K562 (cell line): ENCODE measurements at regions not wholly inside any gene's neighbourhood (a gene's known extent, or its start where the extent isn't known, plus 50 kb on each side); places are given as distances from the start of the nearest gene placed in this dataset.

Experiments used
- ATAC-seq: fragments of 200-7000 bp; cut with Tn5 transposase; 3 replicates; pipeline ENCODE4 v1.9.1; 2020; ENCODE audit warnings: moderate library complexity
- BruUV-seq: library from RNA; stranded (reverse); fragments of 400-500 nt; replicated peaks from 2 replicates; lab custom pipeline; 2021; lab: Mats Ljungman, UMichigan
- CTCF ChIA-PET: fragments of 300-600 bp; formaldehyde crosslinking; extraction: SDS; loops from one replicate; lab custom pipeline; 2021; ENCODE audit warnings: low intra/inter-chr PET ratio; lab: Yijun Ruan, JAX
- POLR2A ChIA-PET: fragments of 300-600, 350-650 bp; sonication (Branson Sonifier 250); formaldehyde crosslinking; extraction: SDS; loops from one replicate; lab custom pipeline; 2021; ENCODE audit warnings: antibody characterized with exemption, inconsistent platforms; lab: Yijun Ruan, JAX
- DNase-seq, 4 experiments: peaks; one replicate each; pipeline versions ENCODE4 v3.0.0 to v3.0.0-alpha.2; 2011 to 2018; ENCODE audit warnings: low spot score in 3 of 4, mixed read lengths in 3 of 4; ENCODE audit errors: extremely low read depth in 1 of 4
- FAIRE-seq: peaks from 2 replicates; lab custom pipeline; 2011; peaks lifted over from hg19 to GRCh38; lab: Jason Lieb, UNC
- H2AFZ ChIP-seq: 2 replicates; pipeline ENCODE4 v1.6.0; 2011; ENCODE audit warnings: low read depth, low read length, control low read depth, inconsistent platforms
- H3K27ac ChIP-seq: fragments of 200-600 bp; 3 replicates; pipeline ENCODE4 v1.8.0; 2011; ENCODE audit warnings: low read depth, mild to moderate bottlenecking, control low read depth, inconsistent platforms, low read length, moderate library complexity, mixed read lengths; ENCODE audit errors: extremely low read depth
- H3K27me3 ChIP-seq, 2 experiments: fragments of 300-600 bp in 1 of 2; 2 replicates in 1 of 2; 3 replicates in 1 of 2; pipeline versions ENCODE4 v1.6.0 to v1.8.0; 2011; ENCODE audit warnings: inconsistent platforms in 2 of 2, low read length in 2 of 2, mild to moderate bottlenecking in 1 of 2, mixed read lengths in 1 of 2, moderate library complexity in 1 of 2; ENCODE audit not compliant: control insufficient read depth in 2 of 2, insufficient read depth in 2 of 2
- H3K36me3 ChIP-seq: fragments of 300-600 bp; 3 replicates; pipeline ENCODE4 v1.8.0; 2011; ENCODE audit warnings: mild to moderate bottlenecking, low read length, inconsistent platforms; ENCODE audit not compliant: control insufficient read depth, insufficient read depth
- H3K4me1 ChIP-seq, 2 experiments: fragments of 200-600 bp in 1 of 2; replicated peaks in 1 of 2; 2 replicates in 1 of 2; 3 replicates in 1 of 2; pipeline versions ENCODE4 v1.5.1 to v1.8.0; 2011; ENCODE audit warnings: inconsistent platforms in 2 of 2, low read length in 2 of 2, mild to moderate bottlenecking in 1 of 2, mixed read lengths in 1 of 2, moderate library complexity in 1 of 2; ENCODE audit not compliant: control insufficient read depth in 2 of 2, insufficient read depth in 2 of 2
- H3K4me2 ChIP-seq: 2 replicates; pipeline ENCODE4 v1.6.1; 2011; ENCODE audit warnings: low read length, control low read depth, inconsistent platforms, mixed read lengths; ENCODE audit not compliant: insufficient read depth
- H3K4me3 ChIP-seq: fragments of 200-600 bp; sonication (generic), shearing (Covaris generic); 2 replicates; pipeline ENCODE4 v1.5.1; 2016; ENCODE audit warnings: control low read depth, inconsistent platforms
- H3K79me2 ChIP-seq: fragments of 200-600 bp; 3 replicates; pipeline ENCODE4 v1.8.0; 2011; ENCODE audit warnings: low read length, inconsistent platforms; ENCODE audit not compliant: control insufficient read depth, insufficient read depth
- H3K9ac ChIP-seq, 2 experiments: 2 replicates each; pipeline versions ENCODE4 v1.6.0 to v1.6.1; 2011; ENCODE audit warnings: low read depth in 2 of 2, low read length in 2 of 2, control low read depth in 1 of 2, inconsistent platforms in 1 of 2, mild to moderate bottlenecking in 1 of 2, mixed read lengths in 1 of 2; ENCODE audit not compliant: insufficient read depth in 1 of 2
- H3K9me1 ChIP-seq: one replicate; pipeline ENCODE4 v1.6.0; 2011; ENCODE audit warnings: inconsistent platforms, mild to moderate bottlenecking, low read length, moderate library complexity; ENCODE audit not compliant: control insufficient read depth, insufficient read depth
- H3K9me3 ChIP-seq: replicated peaks from 2 replicates; pipeline ENCODE4 v1.5.1; 2011; ENCODE audit warnings: low read depth, low read length, inconsistent platforms; ENCODE audit not compliant: control insufficient read depth, insufficient read depth
- H4K20me1 ChIP-seq: replicated peaks from 2 replicates; pipeline ENCODE4 v1.6.1; 2011; ENCODE audit warnings: low read length, inconsistent platforms, mixed read lengths; ENCODE audit not compliant: control insufficient read depth, insufficient read depth
- EP300 ChIP-seq: IDR thresholded peaks from 2 replicates; pipeline ENCODE4 v1.6.1; 2012; ENCODE audit warnings: low read length, improper control_type of control experiment
- HDAC1 ChIP-seq, 2 experiments: fragments of 450-650 bp; IDR thresholded peaks; 2 replicates each; pipeline ENCODE4 v1.6.1; 2016 to 2017; ENCODE audit warnings: inconsistent platforms in 1 of 2, mild to moderate bottlenecking in 1 of 2, moderate library complexity in 1 of 2
- JUND ChIP-seq, 2 experiments: IDR thresholded peaks; 2 replicates in 1 of 2; 3 replicates in 1 of 2; pipeline ENCODE4 v1.6.1; 2011; ENCODE audit warnings: borderline replicate concordance in 2 of 2, low read depth in 2 of 2, low read length in 2 of 2, improper control_type of control experiment in 1 of 2, missing biosample characterization in 1 of 2, missing genetic modification characterization in 1 of 2, missing genetic modification reagents in 1 of 2
- LARP7 ChIP-seq: fragments of 450-650 bp; IDR thresholded peaks from 2 replicates; pipeline ENCODE4 v1.6.1; 2016
- MEIS2 ChIP-seq: fragments of 450-650 bp; IDR thresholded peaks from 2 replicates; pipeline ENCODE4 v1.6.1; 2014; ENCODE audit warnings: mild to moderate bottlenecking; ENCODE audit not compliant: partially characterized antibody
- MTA1 ChIP-seq: fragments of 450-650 bp; IDR thresholded peaks from 2 replicates; pipeline ENCODE4 v1.6.1; 2017; ENCODE audit warnings: borderline replicate concordance
- MTA2 ChIP-seq: fragments of 450-650 bp; IDR thresholded peaks from 2 replicates; pipeline ENCODE4 v1.6.1; 2016; ENCODE audit warnings: low read depth
- RFX5 ChIP-seq: IDR thresholded peaks from 2 replicates; pipeline ENCODE4 v1.6.1; 2011; ENCODE audit warnings: low read depth, mild to moderate bottlenecking, improper control_type of control experiment, low read length
- SMAD4 ChIP-seq: fragments of 250-450 bp; sonication (Bioruptor Pico); conservative IDR thresholded peaks from 2 replicates; pipeline ENCODE4 v1.8.0; 2021; ENCODE audit warnings: inconsistent platforms, mild to moderate bottlenecking, moderate library complexity
- SMARCA4 ChIP-seq: fragments of 450-650 bp; IDR thresholded peaks from 2 replicates; pipeline ENCODE4 v1.6.1; 2016
- SMARCE1 ChIP-seq: fragments of 450-650 bp; IDR thresholded peaks from 2 replicates; pipeline ENCODE4 v1.7.1; 2016; ENCODE audit warnings: mild to moderate bottlenecking
- SOX6 ChIP-seq: fragments of 450-650 bp; IDR thresholded peaks from 2 replicates; pipeline ENCODE4 v1.6.1; 2014; ENCODE audit warnings: mild to moderate bottlenecking
- SPI1 ChIP-seq: IDR thresholded peaks from 2 replicates; pipeline ENCODE4 v1.6.1; 2011; ENCODE audit warnings: low read depth, low read length, control low read depth, borderline replicate concordance
- WGBS: fragments of 100-300 bp; shearing (Covaris generic); methylation state at CpG from one replicate; pipeline ENCODE4 v1.1.6; 2016; ENCODE audit warnings: low coverage, mixed read lengths; ENCODE audit not compliant: insufficient coverage; ENCODE audit errors: missing lambda C conversion rate; 5-methylcytosine and 5-hydroxymethylcytosine counted together
- in situ Hi-C: fragments of 300-500 bp; cut with MboI; formaldehyde crosslinking; loops from 4 replicates; pipeline ENCODE4 v1.15.0; 2018; ENCODE audit warnings: inconsistent platforms, mixed read lengths
- intact Hi-C: fragments of 100-400 bp; cut with micrococcal nuclease; formaldehyde crosslinking; loops from 2 replicates; pipeline ENCODE4 v1.14.2; 2022
- TF ChIP-seq, protein P1 (sequence below): fragments of 450-650 bp; IDR thresholded peaks from 2 replicates; pipeline ENCODE4 v1.6.1; 2016
- TF ChIP-seq, protein P2 (sequence below): fragments of 200-800 bp; sonication (Bioruptor generic); IDR thresholded peaks from 2 replicates; pipeline ENCODE4 v1.6.1; 2017; ENCODE audit warnings: missing genetic modification characterization, missing compliant biosample characterization
- TF ChIP-seq, protein P3 (sequence below), 2 experiments: IDR thresholded peaks; 2 replicates each; pipeline ENCODE4 v1.6.1; 2012; ENCODE audit warnings: improper control_type of control experiment in 2 of 2, low read depth in 2 of 2, low read length in 2 of 2, borderline replicate concordance in 1 of 2

DNA sequence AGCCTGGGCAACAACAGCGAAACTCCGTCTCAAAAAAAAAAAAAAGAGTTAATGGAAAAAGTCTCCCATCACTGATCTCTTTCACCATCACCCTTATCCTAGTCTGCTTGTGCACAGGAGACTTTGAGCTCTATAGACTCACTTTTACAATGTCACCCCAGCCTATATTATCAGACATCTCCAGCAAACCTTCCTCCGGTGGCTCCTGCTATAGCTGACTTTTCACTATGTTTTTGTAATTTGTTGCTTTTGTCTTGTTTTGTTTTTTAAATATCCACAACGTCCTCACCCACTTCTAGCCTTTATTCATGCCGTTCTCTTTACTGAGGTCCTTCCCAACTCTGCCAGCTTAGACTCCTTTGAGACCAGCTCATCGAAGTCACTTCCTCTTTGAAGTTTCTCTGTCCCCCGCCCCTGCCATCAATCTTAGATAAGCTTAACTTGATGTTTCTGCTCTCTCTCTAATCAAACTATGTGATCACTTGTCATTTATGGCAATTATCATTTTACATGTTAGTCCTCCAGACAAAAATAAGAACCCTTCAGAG, 82.7 kb upstream of the CHD2 start:
- Histone ChIP-seq H2AFZ (peak overlapping the region; percentile 95), H3K27ac (peak overlapping the region; percentile 58), H3K4me2 (peak overlapping the region; percentile 66), H3K9me3 (no peaks in the 10 kb centered on the region), H3K9ac (peak overlapping the region; percentile 41 to 52; a peak in 3 of 4 replicates), H3K4me1 (peaks cover 25 to 29% of the 10 kb centered on the region in 2 experiments), H3K79me2 (0 out of 3 replicates have a peak, but pooled peaks cover under 1% of the 10 kb centered on the region), H3K36me3 (no peaks in the 10 kb centered on the region), H4K20me1 (no peaks in the 10 kb centered on the region), H3K4me3 (peak overlapping the region; percentile 6; the same call in 1 of the 2 replicates), H3K27me3 (no peaks in the 10 kb centered on the region), H3K9me1 (no peaks in the 10 kb centered on the region)
- BruUV-seq: no TSS peak
- 1% methylated on average over 6 of the region's 7 CpGs for WGBS
- in situ Hi-C loops (no loop called here), intact Hi-C loops (loop anchor here (10.0 kb wide), 1 partner anchor 1783 kb away; no protein-coding TSS in a partner anchor)
- ATAC-seq (peak; percentile 39), FAIRE-seq (peak; percentile 58), DNase-seq (peak in 2 of 4 experiments; percentile 50 to 62)
- CTCF ChIA-PET: no interaction called here
- POLR2A ChIA-PET: interaction anchor here (0.5 to 2.3 kb wide), 7 partner anchors 9 to 83 kb away, joined by 4 to 10 read pairs (median 5); partner anchors contain the start of gene CHD2
- TF ChIP-seq, protein P1, sequence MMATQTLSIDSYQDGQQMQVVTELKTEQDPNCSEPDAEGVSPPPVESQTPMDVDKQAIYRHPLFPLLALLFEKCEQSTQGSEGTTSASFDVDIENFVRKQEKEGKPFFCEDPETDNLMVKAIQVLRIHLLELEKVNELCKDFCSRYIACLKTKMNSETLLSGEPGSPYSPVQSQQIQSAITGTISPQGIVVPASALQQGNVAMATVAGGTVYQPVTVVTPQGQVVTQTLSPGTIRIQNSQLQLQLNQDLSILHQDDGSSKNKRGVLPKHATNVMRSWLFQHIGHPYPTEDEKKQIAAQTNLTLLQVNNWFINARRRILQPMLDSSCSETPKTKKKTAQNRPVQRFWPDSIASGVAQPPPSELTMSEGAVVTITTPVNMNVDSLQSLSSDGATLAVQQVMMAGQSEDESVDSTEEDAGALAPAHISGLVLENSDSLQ: peak; percentile 87
- TF ChIP-seq, protein P2, sequence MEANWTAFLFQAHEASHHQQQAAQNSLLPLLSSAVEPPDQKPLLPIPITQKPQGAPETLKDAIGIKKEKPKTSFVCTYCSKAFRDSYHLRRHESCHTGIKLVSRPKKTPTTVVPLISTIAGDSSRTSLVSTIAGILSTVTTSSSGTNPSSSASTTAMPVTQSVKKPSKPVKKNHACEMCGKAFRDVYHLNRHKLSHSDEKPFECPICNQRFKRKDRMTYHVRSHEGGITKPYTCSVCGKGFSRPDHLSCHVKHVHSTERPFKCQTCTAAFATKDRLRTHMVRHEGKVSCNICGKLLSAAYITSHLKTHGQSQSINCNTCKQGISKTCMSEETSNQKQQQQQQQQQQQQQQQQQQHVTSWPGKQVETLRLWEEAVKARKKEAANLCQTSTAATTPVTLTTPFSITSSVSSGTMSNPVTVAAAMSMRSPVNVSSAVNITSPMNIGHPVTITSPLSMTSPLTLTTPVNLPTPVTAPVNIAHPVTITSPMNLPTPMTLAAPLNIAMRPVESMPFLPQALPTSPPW (CRISPR knock-in tag): peak; percentile 50; the same call in 1 of the 2 replicates
- TF ChIP-seq LARP7: 0 out of 2 replicates have a peak, but pooled peaks have one; percentile 31
- TF ChIP-seq SPI1: peak; percentile 98
- peak; percentile 49 to 55; a peak in 1 of 4 replicates for TF ChIP-seq HDAC1 (IDR thresholded peaks at IDR 0.05)
- TF ChIP-seq SMARCA4: peak; percentile 79
- no peak for TF ChIP-seq RFX5
- 0 out of 2 replicates have a peak, but pooled peaks have one; percentile 6 for TF ChIP-seq EP300
- TF ChIP-seq, protein P3, sequence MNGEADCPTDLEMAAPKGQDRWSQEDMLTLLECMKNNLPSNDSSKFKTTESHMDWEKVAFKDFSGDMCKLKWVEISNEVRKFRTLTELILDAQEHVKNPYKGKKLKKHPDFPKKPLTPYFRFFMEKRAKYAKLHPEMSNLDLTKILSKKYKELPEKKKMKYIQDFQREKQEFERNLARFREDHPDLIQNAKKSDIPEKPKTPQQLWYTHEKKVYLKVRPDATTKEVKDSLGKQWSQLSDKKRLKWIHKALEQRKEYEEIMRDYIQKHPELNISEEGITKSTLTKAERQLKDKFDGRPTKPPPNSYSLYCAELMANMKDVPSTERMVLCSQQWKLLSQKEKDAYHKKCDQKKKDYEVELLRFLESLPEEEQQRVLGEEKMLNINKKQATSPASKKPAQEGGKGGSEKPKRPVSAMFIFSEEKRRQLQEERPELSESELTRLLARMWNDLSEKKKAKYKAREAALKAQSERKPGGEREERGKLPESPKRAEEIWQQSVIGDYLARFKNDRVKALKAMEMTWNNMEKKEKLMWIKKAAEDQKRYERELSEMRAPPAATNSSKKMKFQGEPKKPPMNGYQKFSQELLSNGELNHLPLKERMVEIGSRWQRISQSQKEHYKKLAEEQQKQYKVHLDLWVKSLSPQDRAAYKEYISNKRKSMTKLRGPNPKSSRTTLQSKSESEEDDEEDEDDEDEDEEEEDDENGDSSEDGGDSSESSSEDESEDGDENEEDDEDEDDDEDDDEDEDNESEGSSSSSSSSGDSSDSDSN (IDR thresholded peaks at IDR 0.05; ENCODE audit: borderline replicate concordance in 1 of 2, low read depth in 2 of 2, low read length in 2 of 2): 0 out of 4 replicates have a peak, but pooled peaks of 1 of the 2 experiments have one; percentile 30
- TF ChIP-seq MEIS2: peak; percentile 93
- TF ChIP-seq JUND (IDR thresholded peaks at IDR 0.05; ENCODE audit: borderline replicate concordance, low read depth, low read length): 0 out of 2 replicates have a peak, but pooled peaks have one; percentile 7
- no peak; the same call in 2 of the 3 replicates for TF ChIP-seq JUND (tag; IDR thresholded peaks at IDR 0.05; ENCODE audit: borderline replicate concordance, low read depth, low read length)
- peak; percentile 88 for TF ChIP-seq SMARCE1
- 0 out of 2 replicates have a peak, but pooled peaks have one; percentile 24 for TF ChIP-seq SMAD4
- TF ChIP-seq MTA1: peak; percentile 62; the same call in 1 of the 2 replicates
- peak; percentile 34; the same call in 1 of the 2 replicates for TF ChIP-seq SOX6
- TF ChIP-seq MTA2: peak; percentile 29; the same call in 1 of the 2 replicates
